GM19043 (cell line): ENCODE measurements at regions not wholly inside any gene's neighbourhood (a gene's known extent, or its start where the extent isn't known, plus 50 kb on each side); places are given as distances from the start of the nearest gene placed in this dataset.
"Not testable (repeated sequence)": the region's sequence is repeated elsewhere in the genome, so short reads cannot be mapped to it uniquely, and the experiment has no call there.

Source experiments
- ATAC-seq: cut with Tn5 transposase; IDR thresholded peaks from one replicate; pipeline ENCODE4 v1.9.1; 2021; ENCODE audit warnings: low read depth; ENCODE audit not compliant: unreplicated experiment

GRCh38 chr4:10866666-10867065 lies 182.1 kb upstream of the CLNK start:
- ATAC-seq = no peak

GRCh38 chr4:10861036-10861435 lies 176.5 kb upstream of the CLNK start:
- no peak for ATAC-seq

GRCh38 chr4:10856271-10856782 lies 171.8 kb upstream of the CLNK start:
- no peak for ATAC-seq

DNA sequence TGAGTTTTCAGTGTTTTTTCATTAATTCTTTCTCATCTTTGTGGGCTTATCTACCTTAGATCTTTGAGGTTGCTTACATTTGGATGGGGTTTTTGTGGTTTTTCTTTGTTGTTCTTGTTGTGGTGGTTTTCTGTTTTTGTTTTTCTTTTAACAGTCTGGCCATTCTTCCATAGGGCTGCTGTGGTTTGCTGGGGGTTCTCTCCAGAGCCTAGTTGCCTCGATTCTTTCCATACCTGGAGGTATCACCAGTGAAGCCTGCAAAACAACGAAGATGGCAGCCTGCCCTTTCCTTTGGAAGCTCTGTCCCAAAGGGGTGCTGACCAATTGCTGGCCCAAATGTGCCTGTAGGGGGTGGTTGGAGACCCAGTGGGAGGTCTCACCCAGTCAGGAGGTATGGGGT lies 168.6 kb upstream of the CLNK start:
- ATAC-seq = no peak

- ATAC-seq = no peak
These were observed 157.1 kb upstream of the CLNK start for GRCh38 chr4:10841697-10842096.

- ATAC-seq = no peak
These were observed 152.6 kb upstream of the CLNK start for GRCh38 chr4:10837151-10837550.

DNA sequence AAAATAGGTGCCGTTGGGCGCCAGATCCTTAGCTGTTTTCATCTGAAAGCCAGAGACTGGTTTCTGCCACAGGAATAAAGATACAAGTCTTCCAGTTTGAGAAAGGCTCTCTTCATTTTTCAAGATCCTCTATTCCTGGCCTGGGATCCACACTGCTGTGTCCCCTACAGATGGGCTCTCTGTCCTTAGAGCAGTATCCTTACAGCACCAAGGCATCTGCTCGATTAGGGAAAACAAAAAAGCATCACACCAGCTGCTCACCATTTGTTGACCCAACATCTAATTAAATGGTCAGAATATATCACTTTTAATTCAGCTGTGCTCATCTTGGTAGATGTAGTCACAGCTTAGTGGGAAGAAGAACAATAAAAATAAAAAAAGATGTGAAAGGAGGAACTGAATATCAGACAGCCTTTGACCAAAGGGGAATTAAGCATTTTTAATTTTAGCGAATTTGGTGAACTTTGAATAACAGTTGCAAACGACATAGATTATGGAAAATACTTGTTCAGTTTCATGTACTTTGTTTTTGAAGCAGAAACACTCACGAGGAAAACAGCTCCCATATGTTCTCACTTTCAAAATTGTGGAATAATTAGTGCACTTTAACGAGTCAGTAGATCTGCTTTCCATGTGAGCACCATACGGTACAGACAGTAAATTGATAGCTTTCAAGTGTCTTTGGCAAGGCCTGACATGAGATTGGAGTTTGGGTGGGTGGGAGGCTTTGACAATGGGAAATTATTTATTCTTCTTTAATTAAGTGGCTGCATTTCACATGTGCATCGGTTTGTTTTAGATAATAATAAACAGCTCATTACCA lies 148.4 kb upstream of the CLNK start:
- ATAC-seq = no peak

DNA sequence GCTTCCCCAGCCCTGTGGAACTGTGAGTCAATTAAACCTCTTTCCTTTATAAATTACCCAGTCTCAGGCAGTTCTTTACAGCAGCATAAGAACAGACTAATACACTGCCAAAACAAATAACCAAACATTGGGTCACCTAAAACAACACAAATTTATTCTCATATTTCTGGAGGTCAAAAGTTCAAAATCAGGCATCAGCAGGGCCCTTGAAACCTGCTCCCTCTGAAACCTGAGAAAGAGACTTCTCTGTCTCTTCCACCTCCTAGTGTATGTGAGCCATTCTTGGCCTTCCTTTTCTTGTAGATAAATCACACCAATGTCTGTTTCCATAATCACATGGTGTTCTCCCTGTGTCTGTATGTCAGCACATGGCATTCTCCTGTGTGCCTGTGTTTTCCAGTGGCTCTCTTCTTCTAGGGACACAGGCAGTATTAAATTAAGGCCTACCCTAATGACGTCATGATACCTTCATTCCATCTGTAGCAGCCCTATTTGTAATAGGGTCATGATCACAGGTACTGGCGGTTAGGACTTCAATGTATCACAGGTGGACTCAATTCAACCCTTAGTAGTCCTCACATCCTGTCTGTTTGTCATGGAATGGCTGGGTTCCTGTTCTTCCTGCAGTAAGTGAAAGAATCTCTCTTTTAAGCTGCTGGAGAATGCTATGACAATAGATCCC lies 147.3 kb upstream of the CLNK start:
- ATAC-seq = no peak

DNA sequence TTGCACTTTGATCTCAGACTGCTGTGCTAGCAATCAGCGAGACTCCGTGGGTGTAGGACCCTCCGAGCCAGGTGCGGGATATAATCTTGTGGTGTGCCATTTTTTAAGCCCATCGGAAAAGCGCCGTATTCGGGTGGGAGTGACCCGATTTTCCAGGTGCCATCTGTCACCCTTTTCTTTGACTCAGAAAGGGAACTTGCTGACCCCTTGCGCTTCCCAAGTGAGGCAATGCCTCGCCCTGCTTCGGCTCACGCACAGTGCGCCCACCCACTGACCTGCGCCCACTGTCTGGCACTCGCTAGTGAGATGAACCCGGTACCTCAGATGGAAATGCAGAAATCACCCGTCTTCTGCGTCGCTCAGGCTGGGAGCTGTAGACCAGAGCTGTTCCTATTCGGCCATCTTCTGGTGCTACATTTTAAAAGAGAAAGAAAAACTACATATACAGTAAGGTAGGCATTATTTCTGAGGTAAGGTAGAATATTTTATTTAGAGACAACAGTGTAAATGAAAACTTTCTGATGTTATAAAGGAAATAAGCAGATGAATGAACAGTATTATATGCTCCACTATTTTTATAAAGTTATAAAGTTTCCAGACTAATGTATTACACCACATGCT lies 144.5 kb upstream of the CLNK start:
- not testable (repeated sequence) for ATAC-seq

DNA sequence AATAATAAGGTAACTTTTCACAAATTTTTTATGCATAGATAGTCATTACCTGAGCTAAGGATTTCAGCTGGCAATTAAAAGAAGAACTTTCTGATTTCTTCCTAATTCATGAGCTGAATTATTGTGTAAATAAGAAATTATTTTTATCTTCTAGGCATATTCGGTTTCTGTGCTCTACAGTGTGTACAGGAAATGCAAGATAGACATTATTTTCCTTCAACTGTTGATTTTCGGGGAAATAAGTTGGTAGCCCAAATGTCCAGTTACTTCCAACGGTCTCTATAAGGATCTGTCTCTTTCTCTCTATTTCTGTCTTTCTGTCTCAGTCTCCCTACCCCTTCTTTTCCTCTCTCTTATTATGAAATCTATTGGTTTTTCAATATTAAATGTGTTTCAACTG lies 137.3 kb upstream of the CLNK start:
- no peak for ATAC-seq

GRCh38 chr4:10816571-10816970 lies 132.0 kb upstream of the CLNK start:
- ATAC-seq = no peak

GRCh38 chr4:10811991-10812390 lies 127.4 kb upstream of the CLNK start:
- no peak for ATAC-seq

- ATAC-seq = no peak
These were observed 125.8 kb upstream of the CLNK start for GRCh38 chr4:10810411-10810810.

- no peak for ATAC-seq
These were observed 125.3 kb upstream of the CLNK start for GRCh38 chr4:10809905-10810304.

DNA sequence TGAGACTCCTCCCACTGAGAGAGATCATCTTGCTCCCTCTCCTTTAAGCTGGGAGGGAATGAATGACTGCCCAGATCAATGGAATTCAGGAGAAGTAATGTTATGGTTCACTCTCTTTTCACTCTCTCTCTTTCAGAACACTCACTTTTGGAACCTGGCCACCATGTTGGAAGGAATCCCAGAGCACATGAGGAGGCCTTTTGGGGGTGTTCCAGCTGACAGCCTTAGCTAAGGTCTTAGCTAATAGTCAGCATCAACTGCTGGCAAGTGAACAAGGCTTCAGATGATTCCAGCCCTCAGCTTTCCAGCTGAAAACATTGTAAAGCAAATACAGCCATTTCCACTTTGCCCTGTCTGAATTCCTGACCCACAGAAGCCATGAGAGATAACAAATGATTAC lies 124.0 kb upstream of the CLNK start:
- ATAC-seq = no peak

GRCh38 chr4:10806953-10807645 lies 122.5 kb upstream of the CLNK start:
- ATAC-seq = no peak

DNA sequence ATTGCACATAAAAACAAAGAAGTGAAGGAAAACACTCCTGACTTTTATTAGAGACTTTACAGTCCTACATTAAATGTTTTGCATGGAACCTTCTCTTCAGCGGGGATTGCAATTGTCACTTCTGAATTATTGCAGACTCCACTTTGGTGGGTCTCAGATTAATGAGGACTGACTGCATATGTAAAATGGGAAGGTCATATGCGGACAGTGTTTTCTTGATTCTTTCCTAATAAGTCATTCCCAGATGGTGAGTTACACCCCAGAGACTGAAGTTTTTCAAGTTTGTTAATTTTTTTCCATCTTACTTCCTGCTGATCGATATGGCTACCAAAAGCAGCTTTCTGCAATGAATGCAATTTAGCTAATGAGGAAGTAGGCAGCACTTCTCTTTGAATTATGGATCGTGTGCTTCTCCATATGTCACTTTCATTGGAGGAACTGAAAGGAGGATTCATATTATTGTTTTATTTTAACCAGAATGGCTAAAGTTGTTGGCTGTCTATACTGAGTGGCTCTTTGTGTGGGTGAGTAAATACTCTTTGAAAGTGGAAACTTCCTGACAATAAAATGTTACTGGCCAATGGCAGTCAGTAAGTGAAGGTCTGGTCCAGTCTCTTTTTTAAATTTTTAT lies 119.3 kb upstream of the CLNK start:
- ATAC-seq = no peak

DNA sequence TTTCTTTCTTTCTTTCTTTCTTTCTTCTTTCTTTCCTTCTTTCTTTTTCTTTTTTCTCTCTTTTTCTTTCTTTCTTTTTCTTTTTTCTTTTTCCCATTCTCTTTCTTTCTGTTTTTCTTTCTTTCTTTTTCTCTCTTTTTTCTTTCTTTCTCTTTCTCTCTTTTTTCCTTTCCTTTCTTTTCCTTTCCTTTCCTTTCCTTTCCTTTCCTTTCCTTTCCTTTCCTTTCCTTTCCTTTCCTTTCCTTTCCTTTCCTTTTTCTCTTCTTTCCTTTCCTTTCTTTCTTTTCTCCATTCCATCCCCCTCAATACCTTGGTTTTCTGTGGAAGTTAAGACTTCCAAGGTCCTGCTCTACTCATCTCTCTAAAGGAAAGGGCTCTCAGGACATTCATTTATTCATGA lies 102.8 kb upstream of the CLNK start:
- ATAC-seq = no peak

- ATAC-seq = no peak
These were observed 100.1 kb upstream of the CLNK start for GRCh38 chr4:10784621-10785020.

DNA sequence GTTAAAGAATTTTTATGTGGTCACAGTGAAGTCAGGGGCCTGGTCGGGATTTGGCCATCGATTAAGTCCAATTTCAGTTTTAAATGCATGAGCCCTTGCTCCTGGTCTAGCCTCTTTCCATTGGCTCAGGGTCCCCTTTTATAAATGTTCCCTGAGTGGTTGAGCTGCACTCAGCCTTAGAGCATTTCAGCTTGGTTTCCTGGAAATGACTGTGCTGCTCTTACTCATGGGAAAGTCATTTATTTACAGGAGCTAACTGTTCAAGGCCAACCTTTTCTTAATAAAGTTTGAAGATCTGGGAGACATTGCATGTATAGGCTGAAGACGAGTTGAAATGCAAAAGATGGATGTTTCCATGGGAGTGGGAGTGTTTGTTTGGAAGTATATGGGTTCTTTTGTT lies 98.8 kb upstream of the CLNK start:
- no peak for ATAC-seq

GRCh38 chr4:10781805-10782204 lies 97.2 kb upstream of the CLNK start:
- ATAC-seq = no peak
